ENCODE measurements at regions not wholly inside any gene's neighbourhood (a gene's known extent, or its start where the extent isn't known, plus 50 kb on each side); places are given as distances from the start of the nearest gene placed in this dataset.

GRCh38 chr1:4407851-4408250 lies 246.6 kb upstream of the AJAP1 start:
- H3K4me1 ChIP-seq (ENCODE audit: control insufficient read depth in 2 of 2, insufficient read depth in 2 of 2, low read length in 2 of 2), result no peaks in the 10 kb centered on the region

DNA sequence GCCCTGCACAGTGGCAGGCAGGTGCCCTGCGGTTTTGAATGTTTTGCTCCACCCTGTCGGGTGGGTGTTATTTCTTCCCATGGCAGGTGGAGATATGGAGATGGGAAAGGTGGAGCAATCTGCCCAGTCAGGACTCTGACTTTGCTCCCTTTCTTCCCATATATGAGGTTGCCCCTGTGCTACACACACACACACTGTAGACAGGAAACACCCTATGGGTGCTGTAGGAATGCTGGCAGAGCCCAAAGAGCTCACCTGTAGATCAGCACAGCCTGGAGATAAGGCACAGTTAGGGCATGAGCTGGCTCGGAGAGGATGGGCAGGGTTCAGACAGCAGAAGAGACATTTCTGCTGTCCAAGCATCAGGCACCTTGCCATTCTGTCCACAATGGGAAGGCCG lies 246.0 kb upstream of the AJAP1 start:
- H3K27ac ChIP-seq (ENCODE audit: low read depth in 2 of 2, low read length in 2 of 2), result no peak overlapping the region

More at GRCh38 chr1:4407851-4408250, 246.6 kb upstream of the AJAP1 start:
- Histone ChIP-seq H3K9ac (ENCODE audit: low read depth in 1 of 2, low read length in 2 of 2) (no peak overlapping the region), H3K4me3 (ENCODE audit: low read length in 2 of 2) (no peak overlapping the region), H3K9me3 (ENCODE audit: control insufficient read depth in 2 of 2, low read length in 2 of 2) (no peaks in the 10 kb centered on the region), H3K27ac (ENCODE audit: low read depth in 2 of 2, low read length in 2 of 2) (no peak overlapping the region), H3K36me3 (ENCODE audit: control insufficient read depth in 2 of 2, insufficient read depth in 2 of 2, low read length in 2 of 2) (no peaks in the 10 kb centered on the region), H3K27me3 (ENCODE audit: control insufficient read depth in 2 of 2, insufficient read depth in 2 of 2, low read length in 2 of 2) (no peaks in the 10 kb centered on the region)

DNA sequence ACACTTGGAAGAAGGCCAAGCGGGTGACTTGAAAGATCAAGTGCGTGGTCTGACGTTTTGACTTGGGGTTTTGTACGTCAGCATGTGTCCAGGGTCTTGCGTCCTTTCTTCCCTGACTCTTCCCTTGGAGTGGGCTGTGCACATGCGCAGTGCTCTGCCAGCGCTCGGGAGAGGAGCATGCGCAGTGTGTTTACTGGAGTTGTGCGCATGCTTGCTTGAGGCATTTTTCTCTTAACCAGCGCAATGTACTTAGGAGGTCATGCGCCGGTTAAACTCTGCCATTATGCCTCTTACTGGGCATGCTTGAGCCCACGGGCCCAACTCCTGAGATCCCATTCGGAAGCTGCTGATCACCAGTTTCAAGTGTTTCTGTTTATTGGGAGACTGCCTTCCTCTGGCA lies 242.5 kb upstream of the AJAP1 start:
- Histone ChIP-seq H3K4me1 (ENCODE audit: control insufficient read depth in 2 of 2, insufficient read depth in 2 of 2, low read length in 2 of 2) (no peaks in the 10 kb centered on the region), H3K4me3 (ENCODE audit: low read length in 2 of 2) (no peak overlapping the region), H3K9me3 (ENCODE audit: control insufficient read depth in 2 of 2, low read length in 2 of 2) (no peaks in the 10 kb centered on the region), H3K9ac (ENCODE audit: low read depth in 1 of 2, low read length in 2 of 2) (no peak overlapping the region), H3K27ac (ENCODE audit: low read depth in 2 of 2, low read length in 2 of 2) (no peak overlapping the region), H3K27me3 (ENCODE audit: control insufficient read depth in 2 of 2, insufficient read depth in 2 of 2, low read length in 2 of 2) (no peaks in the 10 kb centered on the region), H3K36me3 (ENCODE audit: control insufficient read depth in 2 of 2, insufficient read depth in 2 of 2, low read length in 2 of 2) (no peaks in the 10 kb centered on the region)

More for the DNA sequence above, 246.0 kb upstream of the AJAP1 start:
- Histone ChIP-seq H3K4me3 (ENCODE audit: low read length in 2 of 2) (no peak overlapping the region), H3K9ac (ENCODE audit: low read depth in 1 of 2, low read length in 2 of 2) (no peak overlapping the region), H3K36me3 (ENCODE audit: control insufficient read depth in 2 of 2, insufficient read depth in 2 of 2, low read length in 2 of 2) (no peaks in the 10 kb centered on the region), H3K4me1 (ENCODE audit: control insufficient read depth in 2 of 2, insufficient read depth in 2 of 2, low read length in 2 of 2) (no peaks in the 10 kb centered on the region), H3K9me3 (ENCODE audit: control insufficient read depth in 2 of 2, low read length in 2 of 2) (no peaks in the 10 kb centered on the region), H3K27me3 (ENCODE audit: control insufficient read depth in 2 of 2, insufficient read depth in 2 of 2, low read length in 2 of 2) (no peaks in the 10 kb centered on the region)

- Histone ChIP-seq H3K27me3 (ENCODE audit: control insufficient read depth in 2 of 2, insufficient read depth in 2 of 2, low read length in 2 of 2) (no peaks in the 10 kb centered on the region), H3K9ac (ENCODE audit: low read depth in 1 of 2, low read length in 2 of 2) (no peak overlapping the region), H3K27ac (ENCODE audit: low read depth in 2 of 2, low read length in 2 of 2) (no peak overlapping the region), H3K9me3 (ENCODE audit: control insufficient read depth in 2 of 2, low read length in 2 of 2) (peaks cover 0 to 2% of the 10 kb centered on the region in 2 donors), H3K4me3 (ENCODE audit: low read length in 2 of 2) (no peak overlapping the region), H3K36me3 (ENCODE audit: control insufficient read depth in 2 of 2, insufficient read depth in 2 of 2, low read length in 2 of 2) (no peaks in the 10 kb centered on the region), H3K4me1 (ENCODE audit: control insufficient read depth in 2 of 2, insufficient read depth in 2 of 2, low read length in 2 of 2) (no peaks in the 10 kb centered on the region)
Measured at GRCh38 chr1:4415476-4415875, 238.9 kb upstream of the AJAP1 start.

- no peaks in the 10 kb centered on the region for H3K27me3 ChIP-seq (ENCODE audit: control insufficient read depth in 2 of 2, insufficient read depth in 2 of 2, low read length in 2 of 2)
- peaks cover 0 to 2% of the 10 kb centered on the region in 2 donors for H3K9me3 ChIP-seq (ENCODE audit: control insufficient read depth in 2 of 2, low read length in 2 of 2)
- no peak overlapping the region for H3K9ac ChIP-seq (ENCODE audit: low read depth in 1 of 2, low read length in 2 of 2)
- no peak overlapping the region for H3K27ac ChIP-seq (ENCODE audit: low read depth in 2 of 2, low read length in 2 of 2)
- H3K36me3 ChIP-seq (ENCODE audit: control insufficient read depth in 2 of 2, insufficient read depth in 2 of 2, low read length in 2 of 2), result no peaks in the 10 kb centered on the region
- H3K4me3 ChIP-seq (ENCODE audit: low read length in 2 of 2), result no peak overlapping the region
- no peaks in the 10 kb centered on the region for H3K4me1 ChIP-seq (ENCODE audit: control insufficient read depth in 2 of 2, insufficient read depth in 2 of 2, low read length in 2 of 2)
Measured at GRCh38 chr1:4416189-4416588, 238.2 kb upstream of the AJAP1 start.

DNA sequence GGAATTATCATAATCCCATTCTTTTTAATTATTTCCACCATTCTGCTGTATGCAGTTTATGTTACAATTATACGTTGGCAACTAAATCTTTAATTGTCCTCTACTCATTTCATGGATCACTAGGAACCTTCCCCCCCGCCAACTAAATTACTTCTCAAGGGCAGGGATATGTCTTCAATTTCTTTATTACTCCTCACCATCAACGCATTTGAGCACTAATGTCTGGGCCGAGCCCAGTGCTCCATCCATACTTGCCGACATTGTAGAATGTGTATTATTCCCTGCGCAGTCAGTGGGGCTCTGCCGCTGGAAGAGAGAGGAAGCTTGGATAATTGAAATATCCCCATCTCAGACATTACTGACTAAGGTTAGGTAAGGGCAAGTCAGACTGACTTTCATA lies 236.4 kb upstream of the AJAP1 start:
- no peak overlapping the region for H3K27ac ChIP-seq (ENCODE audit: low read depth in 2 of 2, low read length in 2 of 2)
- H3K4me3 ChIP-seq (ENCODE audit: low read length in 2 of 2), result no peak overlapping the region
- H3K9ac ChIP-seq (ENCODE audit: low read depth in 1 of 2, low read length in 2 of 2), result no peak overlapping the region
- no peaks in the 10 kb centered on the region for H3K4me1 ChIP-seq (ENCODE audit: control insufficient read depth in 2 of 2, insufficient read depth in 2 of 2, low read length in 2 of 2)
- H3K36me3 ChIP-seq (ENCODE audit: control insufficient read depth in 2 of 2, insufficient read depth in 2 of 2, low read length in 2 of 2), result no peaks in the 10 kb centered on the region
- H3K9me3 ChIP-seq (ENCODE audit: control insufficient read depth in 2 of 2, low read length in 2 of 2), result peaks cover 0 to 2% of the 10 kb centered on the region in 2 donors
- no peaks in the 10 kb centered on the region for H3K27me3 ChIP-seq (ENCODE audit: control insufficient read depth in 2 of 2, insufficient read depth in 2 of 2, low read length in 2 of 2)

DNA sequence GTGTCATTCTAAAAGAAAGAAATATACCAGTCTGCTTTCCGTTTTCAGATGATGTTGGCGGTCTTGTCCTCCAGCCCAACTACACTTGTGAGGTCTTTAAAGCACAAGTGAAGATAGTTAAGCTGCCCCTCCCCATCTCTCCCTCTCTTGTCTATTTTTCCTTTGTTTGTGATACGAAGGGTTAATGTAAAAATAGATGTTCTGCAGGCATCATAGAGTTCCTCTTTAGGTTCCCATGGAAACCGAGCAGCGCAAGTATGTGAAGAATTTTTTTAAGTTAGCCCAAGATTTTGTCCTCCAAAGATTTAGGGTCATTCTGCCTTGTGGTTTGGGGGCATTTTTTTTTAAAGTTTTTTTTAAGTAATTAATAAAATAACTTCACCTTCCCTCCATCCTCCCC lies 232.4 kb upstream of the AJAP1 start:
- peaks cover 0 to 2% of the 10 kb centered on the region in 2 donors for H3K9me3 ChIP-seq (ENCODE audit: control insufficient read depth in 2 of 2, low read length in 2 of 2)
- H3K4me1 ChIP-seq (ENCODE audit: control insufficient read depth in 2 of 2, insufficient read depth in 2 of 2, low read length in 2 of 2), result no peaks in the 10 kb centered on the region

GRCh38 chr1:4422504-4423289 lies 231.7 kb upstream of the AJAP1 start:
- H3K27ac ChIP-seq (ENCODE audit: low read depth in 2 of 2, low read length in 2 of 2), result no peak overlapping the region
- H3K27me3 ChIP-seq (ENCODE audit: control insufficient read depth in 2 of 2, insufficient read depth in 2 of 2, low read length in 2 of 2), result no peaks in the 10 kb centered on the region
- H3K4me1 ChIP-seq (ENCODE audit: control insufficient read depth in 2 of 2, insufficient read depth in 2 of 2, low read length in 2 of 2), result no peaks in the 10 kb centered on the region
- H3K4me3 ChIP-seq (ENCODE audit: low read length in 2 of 2), result no peak overlapping the region
- H3K36me3 ChIP-seq (ENCODE audit: control insufficient read depth in 2 of 2, insufficient read depth in 2 of 2, low read length in 2 of 2), result no peaks in the 10 kb centered on the region
- no peak overlapping the region for H3K9ac ChIP-seq (ENCODE audit: low read depth in 1 of 2, low read length in 2 of 2)
- peaks cover 0 to 2% of the 10 kb centered on the region in 2 donors for H3K9me3 ChIP-seq (ENCODE audit: control insufficient read depth in 2 of 2, low read length in 2 of 2)

More for the DNA sequence above, 232.4 kb upstream of the AJAP1 start:
- Histone ChIP-seq H3K27ac (ENCODE audit: low read depth in 2 of 2, low read length in 2 of 2) (no peak overlapping the region), H3K36me3 (ENCODE audit: control insufficient read depth in 2 of 2, insufficient read depth in 2 of 2, low read length in 2 of 2) (no peaks in the 10 kb centered on the region), H3K4me3 (ENCODE audit: low read length in 2 of 2) (no peak overlapping the region), H3K27me3 (ENCODE audit: control insufficient read depth in 2 of 2, insufficient read depth in 2 of 2, low read length in 2 of 2) (no peaks in the 10 kb centered on the region), H3K9ac (ENCODE audit: low read depth in 1 of 2, low read length in 2 of 2) (no peak overlapping the region)

DNA sequence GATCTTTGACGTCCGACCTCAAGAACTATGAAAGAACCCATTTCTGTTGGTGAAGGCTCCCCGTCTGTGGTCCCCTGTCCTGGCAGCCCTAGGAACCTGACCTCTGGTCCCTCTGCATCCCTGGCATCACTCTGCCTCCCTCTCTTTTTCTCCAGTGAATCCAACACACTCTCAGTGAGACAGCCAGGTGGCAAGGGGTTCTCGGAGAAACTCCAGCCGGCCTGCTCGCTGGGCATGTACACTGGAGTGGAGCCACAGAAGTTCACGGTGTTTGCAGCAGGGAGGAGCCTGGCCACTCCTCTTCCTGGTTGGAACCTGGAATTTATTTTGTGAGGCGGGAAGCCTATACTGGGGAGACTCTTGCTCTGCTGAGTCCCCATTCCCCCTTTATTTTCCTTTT lies 230.2 kb upstream of the AJAP1 start:
- no peaks in the 10 kb centered on the region for H3K36me3 ChIP-seq (ENCODE audit: control insufficient read depth in 2 of 2, insufficient read depth in 2 of 2, low read length in 2 of 2)
- H3K4me3 ChIP-seq (ENCODE audit: low read length in 2 of 2), result no peak overlapping the region
- H3K9ac ChIP-seq (ENCODE audit: low read depth in 1 of 2, low read length in 2 of 2), result no peak overlapping the region
- H3K9me3 ChIP-seq (ENCODE audit: control insufficient read depth in 2 of 2, low read length in 2 of 2), result peaks cover 0 to 2% of the 10 kb centered on the region in 2 donors
- no peaks in the 10 kb centered on the region for H3K4me1 ChIP-seq (ENCODE audit: control insufficient read depth in 2 of 2, insufficient read depth in 2 of 2, low read length in 2 of 2)
- no peaks in the 10 kb centered on the region for H3K27me3 ChIP-seq (ENCODE audit: control insufficient read depth in 2 of 2, insufficient read depth in 2 of 2, low read length in 2 of 2)
- H3K27ac ChIP-seq (ENCODE audit: low read depth in 2 of 2, low read length in 2 of 2), result no peak overlapping the region

GRCh38 chr1:4424766-4425165 lies 229.6 kb upstream of the AJAP1 start:
- Histone ChIP-seq H3K27me3 (ENCODE audit: control insufficient read depth in 2 of 2, insufficient read depth in 2 of 2, low read length in 2 of 2) (no peaks in the 10 kb centered on the region), H3K36me3 (ENCODE audit: control insufficient read depth in 2 of 2, insufficient read depth in 2 of 2, low read length in 2 of 2) (no peaks in the 10 kb centered on the region)

More at GRCh38 chr1:4424766-4425165, 229.6 kb upstream of the AJAP1 start:
- Histone ChIP-seq H3K9me3 (ENCODE audit: control insufficient read depth in 2 of 2, low read length in 2 of 2) (peaks cover 0 to 1% of the 10 kb centered on the region in 2 donors), H3K27ac (ENCODE audit: low read depth in 2 of 2, low read length in 2 of 2) (no peak overlapping the region), H3K9ac (ENCODE audit: low read depth in 1 of 2, low read length in 2 of 2) (no peak overlapping the region), H3K4me3 (ENCODE audit: low read length in 2 of 2) (no peak overlapping the region), H3K4me1 (ENCODE audit: control insufficient read depth in 2 of 2, insufficient read depth in 2 of 2, low read length in 2 of 2) (no peaks in the 10 kb centered on the region)
